SH-SY5Y (cell line): ENCODE measurements at regions not wholly inside any gene's neighbourhood (a gene's known extent, or its start where the extent isn't known, plus 50 kb on each side); places are given as distances from the start of the nearest gene placed in this dataset.

Experiments used
- GATA2 ChIP-seq: IDR thresholded peaks from 2 replicates; pipeline ENCODE4 v1.6.1; 2011; ENCODE audit warnings: mild to moderate bottlenecking, low read depth, low read length
- GATA3 ChIP-seq: IDR thresholded peaks from 2 replicates; pipeline ENCODE4 v1.6.1; 2011; ENCODE audit warnings: low read depth, mild to moderate bottlenecking, low read length, moderate library complexity

GRCh38 chr17:72008236-72008876, 112.5 kb upstream of the SOX9 start:
- TF ChIP-seq GATA2: peak; percentile 85
- TF ChIP-seq GATA3: peak; percentile 71
